Stimulated activated CD4-positive, alpha-beta T cell treated with anti-CD3 and anti-CD28 coated beads, TNF-alpha, amount 100 ng/mL, for 48 hours (primary cell): ENCODE measurements at regions not wholly inside any gene's neighbourhood (a gene's known extent, or its start where the extent isn't known, plus 50 kb on each side); places are given as distances from the start of the nearest gene placed in this dataset.
"Not testable (repeated sequence)": the region's sequence is repeated elsewhere in the genome, so short reads cannot be mapped to it uniquely, and the experiment has no call there.

Source experiments
- DNase-seq, 3 donors: peaks; one replicate each; pipeline ENCODE4 v3.0.0-alpha.2; 2020; ENCODE audit warnings: low read depth in 3 of 3

GRCh38 chr22:27307545-27308247 is 493.9 kb downstream of the MN1 start:
- DNase-seq = no peak

GRCh38 chr22:27308513-27308912 is 493.0 kb downstream of the MN1 start:
- no peak for DNase-seq

- no peak for DNase-seq
Measured at GRCh38 chr22:27309697-27310096, 491.9 kb downstream of the MN1 start.

- no peak for DNase-seq
Measured at GRCh38 chr22:27310966-27311697, 490.4 kb downstream of the MN1 start.

- no peak for DNase-seq
Measured at GRCh38 chr22:27311698-27312550, 489.6 kb downstream of the MN1 start.

GRCh38 chr22:27312565-27312964 is 489.0 kb downstream of the MN1 start:
- DNase-seq = no peak

- DNase-seq = no peak
Measured at GRCh38 chr22:27312966-27313855, 488.3 kb downstream of the MN1 start.

- DNase-seq = no peak
Measured at GRCh38 chr22:27314276-27314807, 487.2 kb downstream of the MN1 start.

- DNase-seq = no peak
Measured at GRCh38 chr22:27315833-27316232, 485.7 kb downstream of the MN1 start.

GRCh38 chr22:27317096-27317495 is 484.5 kb downstream of the MN1 start:
- DNase-seq = no peak

GRCh38 chr22:27317971-27318428 is 483.6 kb downstream of the MN1 start:
- DNase-seq = no peak

- DNase-seq = no peak
Measured at GRCh38 chr22:27318516-27318915, 483.0 kb downstream of the MN1 start.

GRCh38 chr22:27323661-27324060 is 477.9 kb downstream of the MN1 start:
- DNase-seq = no peak

- DNase-seq = not testable (repeated sequence)
Measured at GRCh38 chr22:27324908-27325307, 476.6 kb downstream of the MN1 start.

GRCh38 chr22:27327497-27327896 is 474.1 kb downstream of the MN1 start:
- no peak for DNase-seq

- no peak for DNase-seq
Measured at GRCh38 chr22:27327981-27328721, 473.4 kb downstream of the MN1 start.

GRCh38 chr22:27329131-27329850 is 472.3 kb downstream of the MN1 start:
- DNase-seq = no peak

- DNase-seq = no peak
Measured at GRCh38 chr22:27329966-27330645, 471.4 kb downstream of the MN1 start.
